ENCODE measurements at regions not wholly inside any gene's neighbourhood (a gene's known extent, or its start where the extent isn't known, plus 50 kb on each side); places are given as distances from the start of the nearest gene placed in this dataset.
"Not testable (repeated sequence)": the region's sequence is repeated elsewhere in the genome, so short reads cannot be mapped to it uniquely, and the experiment has no call there.

DNA sequence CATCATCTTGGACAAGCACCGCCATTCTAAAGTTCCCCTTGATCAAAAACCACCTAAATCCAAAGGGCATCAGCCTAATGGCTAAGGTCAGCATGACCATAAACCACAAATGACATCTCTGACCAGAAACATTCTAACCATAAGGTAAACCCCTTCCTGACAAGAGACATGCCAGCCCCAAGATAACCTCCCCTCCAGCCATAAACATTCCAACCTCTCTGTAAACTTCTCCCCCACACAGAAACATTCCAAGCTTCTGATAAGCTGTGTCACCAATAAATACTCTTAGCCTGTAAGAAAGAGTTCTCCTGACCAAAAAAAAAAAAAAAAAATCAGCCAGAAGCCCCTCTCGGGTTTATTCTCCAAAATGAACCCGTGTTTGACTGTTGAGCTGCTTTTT is 268.2 kb downstream of the RNF152 start:
- not testable (repeated sequence) for DNase-seq

DNA sequence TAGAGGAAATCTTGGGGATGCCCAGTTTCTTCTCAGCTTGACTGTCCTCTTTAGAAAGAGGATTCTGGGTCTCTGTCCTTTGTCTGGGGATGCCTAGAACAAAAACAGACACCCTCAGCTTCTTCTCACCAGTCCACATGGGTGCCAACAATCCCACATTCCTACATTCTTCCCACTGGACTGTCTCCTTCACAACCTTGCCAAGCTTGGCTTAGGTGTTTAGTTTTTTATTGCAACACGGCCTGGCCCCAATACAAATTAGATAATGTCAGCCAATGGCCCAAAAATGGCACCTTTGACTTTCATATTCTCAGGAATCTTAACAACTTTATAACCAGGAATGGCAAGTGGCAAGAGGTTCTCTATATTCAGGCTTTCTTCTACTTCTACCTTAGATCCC is 273.0 kb downstream of the RNF152 start:
- DNase-seq, result no peak

DNA sequence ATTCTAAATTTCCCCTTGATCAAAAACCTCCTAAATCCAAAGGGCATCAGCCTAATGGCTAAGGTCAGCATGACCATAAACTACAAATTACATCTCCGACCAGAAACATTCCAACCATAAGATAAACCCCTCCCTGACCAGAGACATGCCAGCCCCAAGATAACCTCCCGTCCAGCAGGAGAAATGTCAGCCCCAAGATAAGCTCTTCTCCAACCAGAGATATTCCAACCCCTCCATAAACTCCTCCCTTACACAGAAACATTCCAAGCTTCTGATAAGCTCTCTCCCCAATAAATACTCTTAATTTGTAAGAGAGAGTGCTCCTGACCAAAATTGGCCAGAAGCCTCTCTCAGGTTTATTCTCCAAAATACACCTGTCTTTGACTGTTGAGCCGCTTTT is 274.0 kb downstream of the RNF152 start:
- no peak for DNase-seq

DNA sequence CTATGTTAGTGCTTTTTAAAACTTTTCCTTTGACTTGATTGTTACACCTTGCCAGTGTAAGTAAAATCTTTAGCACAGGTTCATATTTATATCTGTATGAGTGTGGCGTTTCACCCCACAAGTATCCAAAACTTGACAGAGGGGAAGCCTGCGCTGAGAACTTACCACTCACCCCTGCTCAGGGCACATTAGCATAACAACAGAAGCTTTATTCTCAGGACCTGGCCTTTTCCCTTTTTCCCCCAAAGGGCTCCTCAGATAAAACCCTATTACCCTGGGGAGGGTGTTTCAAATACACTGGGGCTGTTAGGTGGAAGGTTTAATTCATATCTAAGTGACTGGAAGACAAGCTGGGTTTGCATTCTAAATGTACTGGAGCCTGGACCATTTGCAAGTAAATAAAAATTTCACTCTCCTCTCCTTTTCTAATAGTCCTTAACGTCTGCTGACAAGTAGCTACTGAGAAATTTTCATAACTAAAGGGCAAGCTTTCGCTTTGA is 276.6 kb downstream of the RNF152 start:
- no peak for DNase-seq

DNA sequence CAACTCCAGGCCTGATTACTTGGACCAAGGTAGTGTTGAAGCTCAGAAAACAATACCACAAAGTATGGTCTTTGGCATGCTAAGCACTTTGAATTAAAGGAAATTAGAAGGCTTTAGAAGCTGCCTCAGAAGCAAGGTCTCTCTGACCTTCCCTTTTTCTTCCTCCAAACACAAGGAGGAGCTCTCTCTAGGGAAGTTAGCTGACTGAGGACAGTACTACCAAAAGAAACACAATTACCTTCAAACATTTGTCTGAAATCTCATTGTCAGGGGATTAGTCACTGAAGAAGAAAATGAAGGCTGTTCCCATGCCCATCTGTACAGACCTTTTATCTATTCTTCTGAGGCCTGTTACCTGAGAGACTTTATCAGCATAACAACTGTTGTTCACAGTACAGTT is 279.3 kb downstream of the CDH20 start:
- DNase-seq, result no peak

DNA sequence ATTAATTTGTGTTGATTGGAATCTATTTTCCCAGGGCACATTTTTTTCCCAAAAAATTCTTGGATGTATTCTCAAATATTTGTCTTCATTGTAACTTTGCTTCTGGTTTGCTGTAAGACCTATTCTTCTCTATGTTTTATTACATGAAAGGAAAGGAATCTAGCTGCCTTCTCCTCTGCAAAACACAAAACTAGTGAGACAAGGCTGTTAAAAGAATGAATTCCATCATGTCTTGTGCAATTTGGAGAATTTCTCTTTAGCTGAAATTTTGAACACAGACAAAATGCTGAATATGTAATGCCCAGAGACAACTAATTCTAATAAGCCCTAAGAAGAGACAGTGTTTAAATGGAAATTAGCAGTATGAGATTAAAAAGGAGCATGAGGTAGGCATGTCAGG is 275.9 kb downstream of the CDH20 start:
- no peak for DNase-seq

DNA sequence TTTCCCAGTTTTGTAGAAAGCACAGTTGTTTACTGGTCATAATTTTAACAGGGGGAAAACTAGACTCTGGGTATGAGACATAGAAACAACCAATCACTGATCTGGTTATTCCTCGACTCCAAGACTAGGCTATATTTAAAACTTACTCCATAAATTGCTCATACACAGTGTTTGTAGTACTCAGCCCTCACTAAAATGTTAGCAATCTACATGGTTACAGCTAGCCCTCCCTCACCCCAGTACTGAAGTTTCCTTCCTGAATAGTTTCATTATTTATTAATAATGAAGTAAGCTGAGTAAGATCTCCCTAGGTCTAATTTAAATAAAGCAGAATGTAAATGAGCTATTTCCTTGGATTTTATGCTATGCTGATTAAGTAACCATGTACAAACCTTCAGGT is 275.1 kb downstream of the CDH20 start:
- DNase-seq, result no peak

DNA sequence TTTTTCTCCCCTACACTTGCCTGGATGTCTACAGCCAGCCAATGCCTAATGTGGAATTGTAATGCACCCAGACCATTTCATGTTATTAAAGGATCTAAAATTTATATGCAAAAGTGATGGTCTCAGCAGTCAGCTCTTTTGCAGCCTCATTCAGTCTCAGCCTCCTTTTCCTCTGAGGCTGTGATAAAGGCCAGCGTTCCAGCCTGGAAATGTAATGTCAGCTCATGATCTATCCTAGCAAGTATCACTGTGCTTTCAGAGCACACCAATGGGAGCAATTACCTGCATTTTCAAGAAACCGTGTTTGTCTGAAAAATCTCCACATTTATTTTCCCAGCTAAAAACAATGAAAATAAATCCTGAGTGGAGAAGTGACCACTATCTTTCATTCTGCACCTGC is 274.6 kb downstream of the CDH20 start:
- DNase-seq, result no peak

DNA sequence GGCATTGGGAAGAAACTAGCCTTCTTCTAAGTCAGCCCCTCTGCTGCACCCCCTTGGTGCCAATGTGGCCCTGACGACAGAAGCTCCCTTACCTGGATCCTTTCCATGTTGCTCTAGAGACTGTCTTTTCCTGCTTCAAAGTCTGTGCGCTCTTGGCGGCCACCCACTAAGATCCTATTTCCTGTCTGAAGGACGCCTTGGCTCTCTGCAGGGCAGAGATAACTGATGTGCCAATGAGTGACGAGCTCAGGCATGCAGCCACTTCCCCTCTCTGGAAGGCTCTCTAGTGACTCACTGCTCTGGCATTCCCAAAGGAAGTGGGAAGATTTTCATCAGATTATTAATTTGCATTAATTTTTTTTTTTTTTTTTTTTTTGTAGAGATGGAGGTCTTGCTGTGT is 273.5 kb downstream of the CDH20 start:
- DNase-seq, result peak in 12 of 56 donors; percentile 0 to 29 (median 9)

DNA sequence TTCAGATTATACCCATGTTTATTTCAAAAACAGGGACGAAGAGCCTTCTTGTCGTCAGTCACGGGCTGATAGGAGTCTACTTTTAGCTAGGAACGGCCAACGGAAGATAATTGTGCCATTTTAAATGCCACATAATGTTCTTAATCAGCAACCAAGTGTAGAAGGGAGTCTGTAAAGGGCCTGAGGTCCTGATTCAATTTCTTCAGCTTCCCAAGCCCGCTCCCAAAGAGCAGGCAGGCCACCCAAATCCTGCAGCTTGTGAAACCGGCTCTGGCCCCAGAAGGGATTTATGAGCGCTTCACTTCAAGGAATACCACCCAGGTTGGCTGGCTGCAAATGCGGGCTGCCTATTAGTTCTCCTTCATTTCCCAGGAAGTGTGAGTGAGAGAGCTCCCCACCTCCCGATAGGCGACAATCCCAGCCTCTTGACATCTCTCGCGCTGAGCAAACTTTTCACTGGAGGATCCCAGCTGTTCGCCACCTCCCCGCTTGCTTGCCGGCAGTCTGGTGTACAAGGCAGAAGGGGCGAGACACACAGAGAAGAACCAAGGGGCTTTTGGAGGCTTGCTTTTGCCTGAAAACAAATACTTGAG is 272.9 kb downstream of the CDH20 start:
- DNase-seq, result peak in 10 of 56 donors; percentile 0 to 29 (median 6)

DNA sequence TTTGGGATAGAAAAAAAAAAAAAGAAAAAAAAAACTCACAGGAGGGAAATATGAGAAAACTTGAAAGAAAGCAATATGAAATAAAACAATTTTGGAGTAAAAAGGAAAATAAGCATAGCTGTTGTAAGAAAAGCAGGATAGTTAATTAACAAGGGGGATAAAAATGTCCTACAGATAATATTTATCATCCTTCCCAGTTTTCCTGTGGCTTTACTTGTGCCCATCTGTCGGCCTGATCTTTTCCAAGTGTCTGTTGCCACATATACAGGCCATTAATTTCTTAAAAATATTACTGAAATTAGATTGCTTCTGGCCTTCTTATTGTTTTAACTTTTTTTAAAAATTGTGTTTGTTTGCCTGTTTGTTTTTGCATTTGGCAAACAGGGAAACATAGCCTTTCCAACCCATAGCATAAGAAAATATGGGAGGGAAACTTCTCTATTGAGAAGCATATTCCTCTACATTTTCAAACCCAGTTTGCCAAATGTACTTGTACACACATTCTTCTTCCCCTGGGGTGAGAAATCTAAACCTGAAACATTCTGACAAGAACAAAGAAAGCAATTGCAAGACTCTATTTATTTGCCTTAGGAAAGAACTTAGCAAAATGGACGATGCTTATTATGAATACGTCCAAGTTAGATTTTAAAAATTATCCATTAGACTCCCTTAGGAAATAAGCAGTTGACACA is 272.3 kb downstream of the CDH20 start:
- DNase-seq, result no peak

All from nucleus accumbens (tissue), 56 donors.